RWPE1 (cell line): ENCODE measurements at regions not wholly inside any gene's neighbourhood (a gene's known extent, or its start where the extent isn't known, plus 50 kb on each side); places are given as distances from the start of the nearest gene placed in this dataset.

Experiments
- CTCF ChIA-PET: fragments of 350-600 bp; sonication (Branson Sonifier 250); formaldehyde crosslinking; extraction: SDS; loops from one replicate; lab custom pipeline; 2021; lab: Yijun Ruan, JAX
- POLR2A ChIA-PET: fragments of 400-600 bp; formaldehyde crosslinking; extraction: SDS; loops from one replicate; lab custom pipeline; 2020; ENCODE audit warnings: antibody characterized with exemption; ENCODE audit not compliant: low non-redundant PET; lab: Yijun Ruan, JAX
- DNase-seq: peaks from one replicate; pipeline ENCODE4 v3.0.0; 2012; ENCODE audit warnings: low spot score
- H3K27ac ChIP-seq: fragments of 450-650 bp; 2 replicates; pipeline ENCODE4 v1.5.1; 2017
- TF ChIP-seq, protein P1 (sequence below): fragments of 450-650 bp; conservative IDR thresholded peaks from 2 replicates; pipeline ENCODE4 v1.5.1; 2017; ENCODE audit warnings: low read depth, mild to moderate bottlenecking

DNA sequence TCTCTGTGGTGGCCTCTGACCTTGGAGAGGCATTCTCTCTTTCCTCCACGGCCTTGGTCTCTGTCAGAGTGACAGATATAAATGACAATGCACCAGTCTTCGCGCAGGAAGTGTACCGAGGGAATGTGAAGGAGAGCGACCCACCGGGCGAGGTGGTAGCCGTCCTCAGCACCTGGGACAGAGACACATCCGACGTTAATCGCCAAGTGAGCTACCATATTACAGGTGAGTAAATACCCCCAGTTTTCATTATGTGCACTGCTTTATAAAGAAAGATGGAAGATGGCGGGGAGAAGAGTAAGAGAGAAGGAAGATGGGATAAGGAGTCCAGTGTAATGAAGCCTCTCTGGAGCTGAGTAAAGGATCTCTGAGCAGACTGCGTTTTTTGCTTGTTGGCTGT lies 167.8 kb upstream of the MTNR1B start:
- no peak for DNase-seq
- H3K27ac ChIP-seq, result no peak overlapping the region
- CTCF ChIA-PET, result no interaction called here
- TF ChIP-seq, protein P1, sequence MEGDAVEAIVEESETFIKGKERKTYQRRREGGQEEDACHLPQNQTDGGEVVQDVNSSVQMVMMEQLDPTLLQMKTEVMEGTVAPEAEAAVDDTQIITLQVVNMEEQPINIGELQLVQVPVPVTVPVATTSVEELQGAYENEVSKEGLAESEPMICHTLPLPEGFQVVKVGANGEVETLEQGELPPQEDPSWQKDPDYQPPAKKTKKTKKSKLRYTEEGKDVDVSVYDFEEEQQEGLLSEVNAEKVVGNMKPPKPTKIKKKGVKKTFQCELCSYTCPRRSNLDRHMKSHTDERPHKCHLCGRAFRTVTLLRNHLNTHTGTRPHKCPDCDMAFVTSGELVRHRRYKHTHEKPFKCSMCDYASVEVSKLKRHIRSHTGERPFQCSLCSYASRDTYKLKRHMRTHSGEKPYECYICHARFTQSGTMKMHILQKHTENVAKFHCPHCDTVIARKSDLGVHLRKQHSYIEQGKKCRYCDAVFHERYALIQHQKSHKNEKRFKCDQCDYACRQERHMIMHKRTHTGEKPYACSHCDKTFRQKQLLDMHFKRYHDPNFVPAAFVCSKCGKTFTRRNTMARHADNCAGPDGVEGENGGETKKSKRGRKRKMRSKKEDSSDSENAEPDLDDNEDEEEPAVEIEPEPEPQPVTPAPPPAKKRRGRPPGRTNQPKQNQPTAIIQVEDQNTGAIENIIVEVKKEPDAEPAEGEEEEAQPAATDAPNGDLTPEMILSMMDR, result no peak
- POLR2A ChIA-PET, result no interaction called here

DNA sequence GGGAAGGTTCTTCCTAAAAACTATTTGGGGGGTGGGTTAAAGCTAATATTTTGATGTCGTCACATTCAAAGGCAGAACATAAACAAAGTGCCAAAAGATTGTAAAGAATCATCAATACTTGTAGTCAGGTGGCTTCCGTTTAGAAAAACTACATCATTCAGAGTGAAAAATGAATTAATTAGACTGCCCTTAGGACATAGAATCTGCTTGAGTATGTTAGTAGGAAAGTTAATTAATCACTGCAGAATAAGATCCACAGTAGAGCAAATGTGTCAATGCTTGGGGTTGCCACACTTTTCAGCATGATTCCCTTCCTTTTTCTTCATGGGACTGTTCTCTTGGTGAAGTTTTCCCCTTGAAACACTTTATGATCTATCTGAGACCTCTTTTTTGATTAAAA lies 166.8 kb upstream of the MTNR1B start:
- no peak for DNase-seq
- ChIA-PET POLR2A (no interaction called here), CTCF (interaction anchor here (0.7 kb wide), 2 partner anchors 415 to 1053 kb away, joined by 4 to 5 read pairs; no protein-coding TSS in a partner anchor)
- no peak overlapping the region for H3K27ac ChIP-seq
- TF ChIP-seq, protein P1, result no peak

DNA sequence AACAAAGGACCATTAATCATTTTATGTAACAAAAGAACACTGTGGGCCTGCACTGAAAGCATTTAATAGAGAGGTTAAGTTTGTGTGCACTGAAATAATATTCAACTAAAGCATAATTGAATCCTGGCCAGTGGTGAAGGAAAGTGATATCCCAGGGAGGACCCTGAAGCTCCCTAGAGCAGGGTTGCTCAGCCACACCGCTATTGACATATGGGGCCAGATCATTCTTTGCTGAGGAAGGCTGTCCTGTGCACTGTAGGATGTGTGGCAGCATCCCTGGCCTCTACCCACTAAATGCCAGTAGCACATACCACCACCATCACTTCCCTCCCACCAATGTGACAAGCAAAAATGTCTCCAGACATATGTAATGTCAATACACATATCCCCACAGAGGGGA lies 166.1 kb upstream of the MTNR1B start:
- TF ChIP-seq, protein P1, result no peak
- CTCF ChIA-PET, result interaction anchor here (0.7 kb wide), 1 partner anchor 1053 kb away, joined by 5 read pairs; no protein-coding TSS in a partner anchor
- POLR2A ChIA-PET, result no interaction called here
- DNase-seq, result no peak
- H3K27ac ChIP-seq, result no peak overlapping the region

DNA sequence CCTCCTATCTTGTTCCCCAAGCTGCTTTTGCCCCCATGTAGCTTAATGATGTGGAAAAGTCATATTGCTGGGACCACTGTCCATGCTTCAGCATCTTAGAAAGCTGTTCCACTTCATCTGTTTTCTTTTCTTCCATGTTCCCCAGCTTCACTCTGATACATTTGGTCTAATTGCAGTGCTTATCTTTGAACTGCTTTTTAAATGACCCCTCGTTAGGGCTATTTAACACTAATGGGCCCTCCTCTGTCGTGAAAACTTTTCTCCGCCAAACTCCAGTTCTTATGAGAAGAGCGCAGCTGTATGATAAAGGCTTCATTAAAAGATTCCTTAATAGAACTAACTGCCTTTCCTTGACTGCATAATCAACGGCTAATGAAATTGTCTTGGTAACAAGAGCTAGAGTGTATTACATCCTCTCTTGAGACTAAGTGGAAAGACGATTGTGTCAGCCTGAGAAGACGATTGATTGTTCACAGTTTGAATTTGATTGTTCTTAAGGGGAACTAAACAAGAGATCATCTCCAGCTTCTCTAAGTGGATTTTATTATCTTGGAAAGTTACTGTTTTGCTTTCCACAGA lies 165.0 kb upstream of the MTNR1B start:
- DNase-seq, result no peak
- TF ChIP-seq, protein P1, result no peak
- POLR2A ChIA-PET, result no interaction called here
- CTCF ChIA-PET, result no interaction called here
- no peak overlapping the region for H3K27ac ChIP-seq

DNA sequence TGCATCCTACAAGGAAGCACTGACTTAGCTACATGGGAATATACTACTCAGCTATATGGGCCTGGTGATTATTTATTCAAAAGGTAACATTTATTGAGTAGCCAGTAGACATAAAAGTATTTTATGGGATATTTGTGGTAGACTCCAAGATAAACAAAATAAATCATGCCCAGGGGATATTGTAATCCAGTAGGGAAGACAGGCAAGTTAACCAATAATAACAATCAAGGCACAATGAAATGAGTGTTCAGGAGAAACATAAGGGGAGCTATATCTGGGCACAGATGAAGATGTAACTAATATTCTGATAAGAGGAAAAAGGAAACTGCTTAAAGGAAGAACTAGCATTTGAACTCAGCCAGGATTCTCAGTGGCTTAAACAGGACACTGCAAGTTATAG lies 161.4 kb upstream of the MTNR1B start:
- POLR2A ChIA-PET, result no interaction called here
- no peak for DNase-seq
- no peak overlapping the region for H3K27ac ChIP-seq
- TF ChIP-seq, protein P1, result no peak
- CTCF ChIA-PET, result interaction anchor here (0.7 kb wide), 1 partner anchor 501 kb away, joined by 4 read pairs; no protein-coding TSS in a partner anchor

DNA sequence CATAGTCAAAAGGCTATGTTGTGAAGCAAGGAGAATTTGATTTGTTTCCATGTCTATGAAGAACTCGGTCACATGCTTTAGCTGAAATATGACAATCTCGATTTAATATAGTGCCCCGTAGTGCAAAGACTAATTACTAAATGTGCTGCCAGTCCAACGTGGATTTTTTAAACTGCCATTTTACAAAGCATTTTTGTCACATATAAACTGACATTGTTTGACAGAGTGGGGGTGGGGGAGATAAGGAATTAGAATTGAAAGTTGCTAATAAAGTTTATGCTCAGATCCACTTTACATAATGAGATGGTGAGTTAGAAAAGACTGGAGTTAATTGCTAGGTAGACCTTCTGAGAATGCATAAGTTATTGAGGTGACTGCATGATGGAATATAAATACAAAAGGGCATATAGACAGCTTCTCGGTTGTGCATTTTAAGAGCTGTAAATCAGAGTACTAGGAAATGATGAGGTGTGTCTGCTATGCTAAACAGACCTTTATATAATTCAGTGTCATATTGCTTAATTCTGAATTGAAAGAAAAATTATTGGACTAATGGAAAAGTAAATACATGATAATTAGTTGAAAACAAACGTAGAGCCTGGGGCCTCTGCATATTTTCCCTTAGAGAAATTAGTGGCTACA lies 158.9 kb upstream of the MTNR1B start:
- TF ChIP-seq, protein P1, result no peak
- no peak for DNase-seq
- no peak overlapping the region for H3K27ac ChIP-seq
- ChIA-PET CTCF (no interaction called here), POLR2A (no interaction called here)
